ENCODE measurements at regions not wholly inside any gene's neighbourhood (a gene's known extent, or its start where the extent isn't known, plus 50 kb on each side); places are given as distances from the start of the nearest gene placed in this dataset.

GRCh38 chr1:213683529-213683928 lies 304.2 kb upstream of the PROX1 start:
- Histone ChIP-seq H3K4me1 (ENCODE audit: control extremely low read depth in 1 of 4, control insufficient read depth in 4 of 4, insufficient read depth in 4 of 4, low read length in 3 of 4) (no peaks in the 10 kb centered on the region), H3K9me3 (ENCODE audit: control extremely low read depth in 1 of 5, control insufficient read depth in 4 of 5, insufficient read depth in 2 of 5, low read depth in 1 of 5, low read length in 4 of 5) (no peaks in the 10 kb centered on the region), H3K4me3 (ENCODE audit: control insufficient read depth in 1 of 7, extremely low read depth in 1 of 7, insufficient read depth in 4 of 7, low read depth in 2 of 7, low read length in 6 of 7) (no peak overlapping the region), H3K36me3 (ENCODE audit: control insufficient read depth in 4 of 4, insufficient read depth in 4 of 4, low read length in 3 of 4) (no peaks in the 10 kb centered on the region), H3K27ac (ENCODE audit: insufficient read depth in 1 of 2, low read depth in 1 of 2, low read length in 2 of 2, poor library complexity in 1 of 2, severe bottlenecking in 2 of 2) (no peak overlapping the region), H3K27me3 (replicated peaks in 2 of 5; ENCODE audit: control insufficient read depth in 4 of 5, insufficient read depth in 5 of 5, low read length in 4 of 5) (no peaks in the 10 kb centered on the region)
- DNase-seq: no peak
- ChIA-PET CTCF (no interaction called here), POLR2A (no interaction called here)
- 100% methylated on average over 4 of the region's 7 CpGs for WGBS (ENCODE audit: insufficient coverage)

- no peak for DNase-seq
- Histone ChIP-seq H3K9me3 (ENCODE audit: control extremely low read depth in 1 of 5, control insufficient read depth in 4 of 5, insufficient read depth in 2 of 5, low read depth in 1 of 5, low read length in 4 of 5) (no peaks in the 10 kb centered on the region), H3K27ac (ENCODE audit: insufficient read depth in 1 of 2, low read depth in 1 of 2, low read length in 2 of 2, poor library complexity in 1 of 2, severe bottlenecking in 2 of 2) (no peak overlapping the region), H3K27me3 (replicated peaks in 2 of 5; ENCODE audit: control insufficient read depth in 4 of 5, insufficient read depth in 5 of 5, low read length in 4 of 5) (no peaks in the 10 kb centered on the region), H3K4me3 (ENCODE audit: control insufficient read depth in 1 of 7, extremely low read depth in 1 of 7, insufficient read depth in 4 of 7, low read depth in 2 of 7, low read length in 6 of 7) (no peak overlapping the region), H3K36me3 (ENCODE audit: control insufficient read depth in 4 of 4, insufficient read depth in 4 of 4, low read length in 3 of 4) (no peaks in the 10 kb centered on the region), H3K4me1 (ENCODE audit: control extremely low read depth in 1 of 4, control insufficient read depth in 4 of 4, insufficient read depth in 4 of 4, low read length in 3 of 4) (no peaks in the 10 kb centered on the region)
- CTCF ChIA-PET: no interaction called here
- POLR2A ChIA-PET: no interaction called here
- 100% methylated on average over 3 of the region's 3 CpGs for WGBS (ENCODE audit: insufficient coverage)
Observed at GRCh38 chr1:213684454-213684853, 303.3 kb upstream of the PROX1 start.

GRCh38 chr1:213685992-213686582 lies 301.7 kb upstream of the PROX1 start:
- WGBS (ENCODE audit: insufficient coverage): 93% methylated on average over 1 of the region's 2 CpGs
- ChIA-PET POLR2A (no interaction called here), CTCF (no interaction called here)
- H3K27me3 ChIP-seq (replicated peaks in 2 of 5; ENCODE audit: control insufficient read depth in 4 of 5, insufficient read depth in 5 of 5, low read length in 4 of 5): no peaks in the 10 kb centered on the region
- no peaks in the 10 kb centered on the region for H3K9me3 ChIP-seq (ENCODE audit: control extremely low read depth in 1 of 5, control insufficient read depth in 4 of 5, insufficient read depth in 2 of 5, low read depth in 1 of 5, low read length in 4 of 5)
- H3K27ac ChIP-seq (ENCODE audit: insufficient read depth in 1 of 2, low read depth in 1 of 2, low read length in 2 of 2, poor library complexity in 1 of 2, severe bottlenecking in 2 of 2): no peak overlapping the region
- no peaks in the 10 kb centered on the region for H3K4me1 ChIP-seq (ENCODE audit: control extremely low read depth in 1 of 4, control insufficient read depth in 4 of 4, insufficient read depth in 4 of 4, low read length in 3 of 4)
- no peak overlapping the region for H3K4me3 ChIP-seq (ENCODE audit: control insufficient read depth in 1 of 7, extremely low read depth in 1 of 7, insufficient read depth in 4 of 7, low read depth in 2 of 7, low read length in 6 of 7)
- H3K36me3 ChIP-seq (ENCODE audit: control insufficient read depth in 4 of 4, insufficient read depth in 4 of 4, low read length in 3 of 4): no peaks in the 10 kb centered on the region
- DNase-seq: no peak

GRCh38 chr1:213686983-213687382 lies 300.8 kb upstream of the PROX1 start:
- ChIA-PET POLR2A (no interaction called here), CTCF (interaction anchor here (0.6 kb wide), 1 partner anchor 366 kb away, joined by 3 read pairs; no protein-coding TSS in a partner anchor)
- H3K9me3 ChIP-seq (ENCODE audit: control extremely low read depth in 1 of 5, control insufficient read depth in 4 of 5, insufficient read depth in 2 of 5, low read depth in 1 of 5, low read length in 4 of 5): no peaks in the 10 kb centered on the region
- H3K27ac ChIP-seq (ENCODE audit: insufficient read depth in 1 of 2, low read depth in 1 of 2, low read length in 2 of 2, poor library complexity in 1 of 2, severe bottlenecking in 2 of 2): no peak overlapping the region
- no peak for DNase-seq
- no peaks in the 10 kb centered on the region for H3K36me3 ChIP-seq (ENCODE audit: control insufficient read depth in 4 of 4, insufficient read depth in 4 of 4, low read length in 3 of 4)
- no peaks in the 10 kb centered on the region for H3K4me1 ChIP-seq (ENCODE audit: control extremely low read depth in 1 of 4, control insufficient read depth in 4 of 4, insufficient read depth in 4 of 4, low read length in 3 of 4)
- no peak overlapping the region for H3K4me3 ChIP-seq (ENCODE audit: control insufficient read depth in 1 of 7, extremely low read depth in 1 of 7, insufficient read depth in 4 of 7, low read depth in 2 of 7, low read length in 6 of 7)
- WGBS (ENCODE audit: insufficient coverage): 94% methylated on average over 2 of the region's 3 CpGs
- no peaks in the 10 kb centered on the region for H3K27me3 ChIP-seq (replicated peaks in 2 of 5; ENCODE audit: control insufficient read depth in 4 of 5, insufficient read depth in 5 of 5, low read length in 4 of 5)

GRCh38 chr1:213687832-213688231 lies 299.9 kb upstream of the PROX1 start:
- no peaks in the 10 kb centered on the region for H3K27me3 ChIP-seq (replicated peaks in 2 of 5; ENCODE audit: control insufficient read depth in 4 of 5, insufficient read depth in 5 of 5, low read length in 4 of 5)
- DNase-seq: peak in 1 of 3 donors; percentile 2
- no peak overlapping the region for H3K4me3 ChIP-seq (ENCODE audit: control insufficient read depth in 1 of 7, extremely low read depth in 1 of 7, insufficient read depth in 4 of 7, low read depth in 2 of 7, low read length in 6 of 7)
- no peaks in the 10 kb centered on the region for H3K36me3 ChIP-seq (ENCODE audit: control insufficient read depth in 4 of 4, insufficient read depth in 4 of 4, low read length in 3 of 4)
- H3K4me1 ChIP-seq (ENCODE audit: control extremely low read depth in 1 of 4, control insufficient read depth in 4 of 4, insufficient read depth in 4 of 4, low read length in 3 of 4): no peaks in the 10 kb centered on the region
- H3K9me3 ChIP-seq (ENCODE audit: control extremely low read depth in 1 of 5, control insufficient read depth in 4 of 5, insufficient read depth in 2 of 5, low read depth in 1 of 5, low read length in 4 of 5): no peaks in the 10 kb centered on the region
- ChIA-PET POLR2A (no interaction called here), CTCF (no interaction called here)
- no peak overlapping the region for H3K27ac ChIP-seq (ENCODE audit: insufficient read depth in 1 of 2, low read depth in 1 of 2, low read length in 2 of 2, poor library complexity in 1 of 2, severe bottlenecking in 2 of 2)
- WGBS (ENCODE audit: insufficient coverage): 30% methylated on average over 4 of the region's 7 CpGs

GRCh38 chr1:213688655-213689054 lies 299.1 kb upstream of the PROX1 start:
- no peak overlapping the region for H3K4me3 ChIP-seq (ENCODE audit: control insufficient read depth in 1 of 7, extremely low read depth in 1 of 7, insufficient read depth in 4 of 7, low read depth in 2 of 7, low read length in 6 of 7)
- POLR2A ChIA-PET: no interaction called here
- H3K4me1 ChIP-seq (ENCODE audit: control extremely low read depth in 1 of 4, control insufficient read depth in 4 of 4, insufficient read depth in 4 of 4, low read length in 3 of 4): no peaks in the 10 kb centered on the region
- CTCF ChIA-PET: interaction anchor here (0.9 kb wide), 1 partner anchor 15 kb away, joined by 3 read pairs; no protein-coding TSS in a partner anchor
- H3K36me3 ChIP-seq (ENCODE audit: control insufficient read depth in 4 of 4, insufficient read depth in 4 of 4, low read length in 3 of 4): no peaks in the 10 kb centered on the region
- H3K9me3 ChIP-seq (ENCODE audit: control extremely low read depth in 1 of 5, control insufficient read depth in 4 of 5, insufficient read depth in 2 of 5, low read depth in 1 of 5, low read length in 4 of 5): no peaks in the 10 kb centered on the region
- WGBS (ENCODE audit: insufficient coverage): no CpG with 5 or more reads among the region's 2 CpGs
- H3K27me3 ChIP-seq (replicated peaks in 2 of 5; ENCODE audit: control insufficient read depth in 4 of 5, insufficient read depth in 5 of 5, low read length in 4 of 5): no peaks in the 10 kb centered on the region
- no peak overlapping the region for H3K27ac ChIP-seq (ENCODE audit: insufficient read depth in 1 of 2, low read depth in 1 of 2, low read length in 2 of 2, poor library complexity in 1 of 2, severe bottlenecking in 2 of 2)
- DNase-seq: no peak

- CTCF ChIA-PET: interaction anchor here (0.9 kb wide), 1 partner anchor 16 kb away, joined by 3 read pairs; no protein-coding TSS in a partner anchor
- Histone ChIP-seq H3K36me3 (ENCODE audit: control insufficient read depth in 4 of 4, insufficient read depth in 4 of 4, low read length in 3 of 4) (no peaks in the 10 kb centered on the region), H3K27me3 (replicated peaks in 2 of 5; ENCODE audit: control insufficient read depth in 4 of 5, insufficient read depth in 5 of 5, low read length in 4 of 5) (peaks cover 0 to 3% (median 0%) of the 10 kb centered on the region in 5 experiments), H3K27ac (ENCODE audit: insufficient read depth in 1 of 2, low read depth in 1 of 2, low read length in 2 of 2, poor library complexity in 1 of 2, severe bottlenecking in 2 of 2) (no peak overlapping the region), H3K4me3 (ENCODE audit: control insufficient read depth in 1 of 7, extremely low read depth in 1 of 7, insufficient read depth in 4 of 7, low read depth in 2 of 7, low read length in 6 of 7) (no peak overlapping the region), H3K9me3 (ENCODE audit: control extremely low read depth in 1 of 5, control insufficient read depth in 4 of 5, insufficient read depth in 2 of 5, low read depth in 1 of 5, low read length in 4 of 5) (no peaks in the 10 kb centered on the region), H3K4me1 (ENCODE audit: control extremely low read depth in 1 of 4, control insufficient read depth in 4 of 4, insufficient read depth in 4 of 4, low read length in 3 of 4) (no peaks in the 10 kb centered on the region)
- no peak for DNase-seq
- WGBS (ENCODE audit: insufficient coverage): 100% methylated on average over 1 of the region's 3 CpGs
- POLR2A ChIA-PET: no interaction called here
Observed at GRCh38 chr1:213689260-213689659, 298.5 kb upstream of the PROX1 start.

Measured in common myeloid progenitor, CD34-positive (primary cell).